PFSK-1 (cell line): ENCODE measurements at regions not wholly inside any gene's neighbourhood (a gene's known extent, or its start where the extent isn't known, plus 50 kb on each side); places are given as distances from the start of the nearest gene placed in this dataset.

Experiments
- FOXP2 ChIP-seq: optimal IDR thresholded peaks from 2 replicates; pipeline ENCODE3; 2011; ENCODE audit warnings: borderline replicate concordance, control low read depth, inconsistent platforms; ENCODE audit not compliant: insufficient read depth; ENCODE audit errors: extremely low read length, extremely low read depth
- POLR2AphosphoS5 ChIP-seq: IDR thresholded peaks from 2 replicates; pipeline ENCODE4 v1.6.1; 2012; ENCODE audit warnings: low read depth, mild to moderate bottlenecking, control low read depth, low read length, moderate library complexity
- REST ChIP-seq, 2 experiments: IDR thresholded peaks; 2 replicates each; pipeline versions ENCODE4 v1.6.1 to v1.8.0; 2011 to 2012; ENCODE audit warnings: low read depth in 2 of 2, low read length in 2 of 2, control low read depth in 1 of 2, inconsistent platforms in 1 of 2, mild to moderate bottlenecking in 1 of 2, moderate library complexity in 1 of 2; ENCODE audit not compliant: insufficient read depth in 1 of 2
- SIN3A ChIP-seq: IDR thresholded peaks from 2 replicates; pipeline ENCODE4 v1.6.1; 2012; ENCODE audit warnings: mild to moderate bottlenecking, low read length, moderate library complexity, borderline replicate concordance; ENCODE audit not compliant: insufficient read depth
- TAF1 ChIP-seq: IDR thresholded peaks from 2 replicates; pipeline ENCODE4 v1.6.1; 2012; ENCODE audit warnings: low read length, control low read depth, borderline replicate concordance; ENCODE audit not compliant: insufficient read depth

DNA sequence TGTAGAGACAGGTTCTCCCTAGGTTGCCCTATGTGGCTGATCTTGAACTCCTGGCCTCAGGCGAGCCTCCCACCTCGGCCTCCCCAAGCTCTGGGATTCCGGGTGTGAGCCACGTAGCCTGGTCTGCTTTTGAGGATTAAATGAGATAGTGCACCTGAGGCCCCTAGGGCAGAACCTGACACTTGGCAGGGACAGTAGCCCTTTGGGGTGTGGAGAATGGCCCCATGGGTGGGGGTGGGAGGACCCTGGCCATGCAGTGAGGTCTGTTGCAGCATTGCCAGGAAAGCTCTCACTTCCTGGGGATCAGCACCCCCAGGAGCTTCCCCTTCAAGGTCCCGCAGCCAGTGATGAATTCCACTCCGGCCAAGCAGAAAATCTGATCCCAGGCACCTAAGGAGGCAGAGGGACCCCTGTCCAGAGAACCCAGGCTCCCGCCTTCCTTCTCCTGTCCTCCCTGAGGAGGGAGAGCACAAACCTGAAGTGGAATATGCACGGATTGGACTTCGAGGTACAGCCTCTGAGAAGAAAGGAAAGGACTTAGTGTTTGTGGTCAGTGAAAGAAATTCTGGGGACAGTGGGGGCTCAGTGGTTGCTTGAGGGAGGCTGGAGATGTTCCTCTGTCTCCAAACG, 73.9 kb upstream of the UNC5A start:
- TF ChIP-seq TAF1: no peak
- no peak for TF ChIP-seq SIN3A
- no peak for TF ChIP-seq POLR2AphosphoS5
- TF ChIP-seq FOXP2: no peak
- no peak for TF ChIP-seq REST (IDR thresholded peaks at IDR 0.05; ENCODE audit: insufficient read depth in 1 of 2, low read depth in 2 of 2, low read length in 2 of 2)

- no peak for TF ChIP-seq SIN3A
Observed at GRCh38 chr5:176736931-176737745, 73.2 kb upstream of the UNC5A start.

DNA sequence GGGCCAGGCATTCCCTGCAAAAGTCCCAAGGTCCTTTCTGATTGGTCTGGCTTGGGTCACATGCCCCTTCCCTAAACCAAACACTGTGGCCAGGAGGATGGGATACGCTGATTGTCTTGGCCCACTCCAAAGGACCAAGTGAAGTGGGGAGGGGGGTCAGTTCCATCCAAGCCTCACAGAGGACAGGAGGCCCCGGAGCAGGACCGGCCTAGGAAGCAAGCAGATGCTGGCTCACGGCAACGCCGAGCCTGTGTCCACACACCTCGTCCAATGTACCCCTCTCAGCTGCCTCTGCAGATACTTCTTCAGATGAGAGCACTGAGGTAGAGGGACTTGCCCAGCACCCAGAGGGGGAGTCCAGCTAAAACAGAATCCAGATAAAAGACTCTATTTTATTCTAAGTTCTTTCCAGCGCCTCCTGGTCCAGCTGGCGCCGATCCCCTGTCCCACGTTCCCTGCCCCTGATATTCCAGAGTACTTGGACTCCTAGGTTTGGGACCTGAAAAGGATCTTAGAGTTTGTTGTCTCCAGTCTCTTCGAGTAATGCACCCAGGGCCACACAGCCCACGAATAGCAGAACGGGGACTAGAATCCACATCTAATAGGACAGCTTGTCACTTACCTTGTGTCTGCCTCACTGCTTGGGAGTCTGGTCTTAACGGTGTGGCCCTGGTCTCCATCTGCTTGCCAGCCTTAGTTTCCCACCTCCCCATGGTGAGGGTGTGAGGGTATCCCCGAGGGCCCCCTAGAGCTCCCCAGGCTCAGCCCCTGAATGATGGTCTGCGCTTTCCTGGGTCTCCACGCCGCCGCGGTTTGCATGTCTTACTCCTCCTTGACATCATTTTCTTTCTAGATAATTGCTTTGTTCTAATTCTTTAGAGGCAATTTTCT, 72.4 kb upstream of the UNC5A start:
- TF ChIP-seq FOXP2 (no peak), POLR2AphosphoS5 (no peak), TAF1 (no peak), SIN3A (no peak), REST (IDR thresholded peaks at IDR 0.05; ENCODE audit: insufficient read depth in 1 of 2, low read depth in 2 of 2, low read length in 2 of 2) (no peak)

- TF ChIP-seq FOXP2 (no peak), SIN3A (no peak), REST (IDR thresholded peaks at IDR 0.05; ENCODE audit: insufficient read depth in 1 of 2, low read depth in 2 of 2, low read length in 2 of 2) (no peak), TAF1 (no peak), POLR2AphosphoS5 (no peak)
Observed at GRCh38 chr5:176738637-176739250, 71.6 kb upstream of the UNC5A start.

- TF ChIP-seq SIN3A (no peak), FOXP2 (no peak), POLR2AphosphoS5 (no peak)
Observed at GRCh38 chr5:176739461-176740051, 70.8 kb upstream of the UNC5A start.
